ENCODE measurements at regions not wholly inside any gene's neighbourhood (a gene's known extent, or its start where the extent isn't known, plus 50 kb on each side); places are given as distances from the start of the nearest gene placed in this dataset.

- in situ Hi-C loops (cut with MboI), result no loop called here
- CTCF ChIA-PET (ENCODE audit: low intra/inter-chr PET ratio), result no interaction called here
- Histone ChIP-seq H3K4me1 (replicated peaks in 1 of 2; ENCODE audit: control insufficient read depth in 2 of 2, insufficient read depth in 2 of 2, low read length in 2 of 2) (no peaks in the 10 kb centered on the region), H3K4me2 (ENCODE audit: insufficient read depth, low read length) (no peak overlapping the region), H3K9ac (ENCODE audit: insufficient read depth in 1 of 2, low read depth in 2 of 2, low read length in 2 of 2) (no peak overlapping the region), H4K20me1 (replicated peaks; ENCODE audit: control insufficient read depth, insufficient read depth, low read length) (no peaks in the 10 kb centered on the region), H3K9me3 (replicated peaks; ENCODE audit: control insufficient read depth, insufficient read depth, low read depth, low read length) (no peaks in the 10 kb centered on the region), H3K36me3 (ENCODE audit: control insufficient read depth, insufficient read depth, low read length) (no peaks in the 10 kb centered on the region), H3K9me1 (ENCODE audit: control insufficient read depth, insufficient read depth, low read length) (no peaks in the 10 kb centered on the region), H3K4me3 (no peak overlapping the region), H3K27ac (ENCODE audit: extremely low read depth, low read depth, low read length) (no peak overlapping the region), H3K79me2 (ENCODE audit: control insufficient read depth, insufficient read depth, low read length) (no peaks in the 10 kb centered on the region), H3K27me3 (ENCODE audit: control insufficient read depth in 2 of 2, insufficient read depth in 2 of 2, low read length in 2 of 2) (peaks cover 7 to 22% of the 10 kb centered on the region in 2 experiments), H2AFZ (ENCODE audit: low read depth, low read length) (no peak overlapping the region)
- ATAC-seq (no peak), FAIRE-seq (no peak), DNase-seq (ENCODE audit: extremely low read depth in 1 of 4, low spot score in 3 of 4) (no peak)
- POLR2A ChIA-PET, result no interaction called here
- intact Hi-C loops (cut with micrococcal nuclease), result no loop called here
- no TSS peak for BruUV-seq (replicated peaks)
- 0% methylated on average over 2 of the region's 2 CpGs for WGBS (ENCODE audit: insufficient coverage, low coverage, missing lambda C conversion rate)
- TF ChIP-seq ZBTB2 (IDR thresholded peaks at IDR 0.05) (no peak), BRCA1 (IDR thresholded peaks at IDR 0.05) (no peak), BRCA1 (CRISPR knock-in tag; IDR thresholded peaks at IDR 0.05) (no peak), ERF (CRISPR knock-in tag; IDR thresholded peaks at IDR 0.05) (no peak), RBFOX2 (IDR thresholded peaks at IDR 0.05; ENCODE audit: low read depth, low read length) (no peak), FUS (optimal IDR thresholded peaks at IDR 0.05; ENCODE audit: low read depth, low read length) (no peak), ZC3H11A (IDR thresholded peaks at IDR 0.05; ENCODE audit: low read depth, low read length) (no peak), KLF1 (tag; IDR thresholded peaks at IDR 0.05) (no peak), ZNF592 (IDR thresholded peaks at IDR 0.05) (no peak), ATF1 (CRISPR knock-in tag; IDR thresholded peaks at IDR 0.05) (no peak), ATF1 (tag; IDR thresholded peaks at IDR 0.05) (no peak), ZNF584 (CRISPR knock-in tag; IDR thresholded peaks at IDR 0.05; ENCODE audit: low read depth) (no peak)
These were observed 180.9 kb downstream of the SOD2 start for GRCh38 chr6:159512104-159512503.

Data from K562 (cell line).